ENCODE measurements at regions not wholly inside any gene's neighbourhood (a gene's known extent, or its start where the extent isn't known, plus 50 kb on each side); places are given as distances from the start of the nearest gene placed in this dataset.

DNA sequence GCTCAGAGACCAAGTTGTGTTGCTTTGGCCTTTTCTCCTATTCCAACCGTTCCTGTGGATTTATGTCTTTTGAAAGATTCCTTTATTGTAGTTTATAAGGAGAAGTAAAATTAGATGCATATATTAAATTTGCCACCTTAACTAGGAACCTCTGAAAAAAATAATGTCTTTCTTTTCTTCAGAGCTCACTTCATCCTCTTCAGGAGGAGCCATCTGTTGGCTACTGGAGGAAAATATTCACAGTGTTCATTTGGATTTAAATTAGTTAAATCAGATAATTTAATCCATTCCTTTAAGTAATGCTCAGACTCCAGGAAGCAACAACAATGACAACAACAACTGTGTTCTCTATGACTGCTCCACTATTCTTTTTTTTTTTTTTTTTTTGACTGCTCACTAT, 164.0 kb downstream of the FASLG start:
- POLR2A ChIA-PET = no interaction called here

DNA sequence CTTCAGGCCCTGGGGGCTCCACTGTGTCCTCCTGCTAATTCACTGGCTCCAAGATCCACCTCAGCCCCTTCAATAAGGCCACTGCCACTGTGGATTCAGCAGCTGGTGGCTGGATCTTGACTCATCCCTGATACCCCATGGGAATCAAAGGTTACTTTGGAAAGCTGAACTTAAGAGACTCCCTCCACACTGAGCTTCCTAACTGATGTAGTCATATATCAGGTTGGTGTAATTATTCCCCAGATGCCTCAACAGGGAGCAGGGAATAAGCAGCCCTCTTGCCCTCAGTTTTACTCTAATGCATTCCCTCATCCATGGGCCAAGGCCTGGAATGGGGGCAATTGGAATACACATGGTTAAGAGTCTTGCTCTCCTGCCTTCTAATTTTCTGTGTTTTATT, 164.6 kb downstream of the FASLG start:
- no TSS peak for BruUV-seq (replicated peaks)
- ChIA-PET POLR2A (no interaction called here), CTCF (interaction anchor here (1.6 kb wide), 1 partner anchor 379 kb away, joined by 9 read pairs; no protein-coding TSS in a partner anchor)
- no peak overlapping the region for H3K4me3 Mint-ChIP-seq (ENCODE audit: unreplicated experiment)
- intact Hi-C loops (cut with micrococcal nuclease; ENCODE audit: unreplicated experiment) = loop anchor here (10.0 kb wide), 2 partner anchors 151 to 581 kb away; no protein-coding TSS in a partner anchor
- peaks cover 8% of the 10 kb centered on the region for H3K4me1 ChIP-seq
- no peak overlapping the region for H3K4me3 ChIP-seq (ENCODE audit: low read depth, low read length)
- H3K27me3 ChIP-seq (replicated peaks; ENCODE audit: control insufficient read depth, insufficient read depth, low read length) = no peaks in the 10 kb centered on the region
- no peak overlapping the region for H3K27ac Mint-ChIP-seq (ENCODE audit: unreplicated experiment)
- H3K36me3 Mint-ChIP-seq (ENCODE audit: insufficient read depth, unreplicated experiment) = no peaks in the 10 kb centered on the region
- TF ChIP-seq, protein P1, sequence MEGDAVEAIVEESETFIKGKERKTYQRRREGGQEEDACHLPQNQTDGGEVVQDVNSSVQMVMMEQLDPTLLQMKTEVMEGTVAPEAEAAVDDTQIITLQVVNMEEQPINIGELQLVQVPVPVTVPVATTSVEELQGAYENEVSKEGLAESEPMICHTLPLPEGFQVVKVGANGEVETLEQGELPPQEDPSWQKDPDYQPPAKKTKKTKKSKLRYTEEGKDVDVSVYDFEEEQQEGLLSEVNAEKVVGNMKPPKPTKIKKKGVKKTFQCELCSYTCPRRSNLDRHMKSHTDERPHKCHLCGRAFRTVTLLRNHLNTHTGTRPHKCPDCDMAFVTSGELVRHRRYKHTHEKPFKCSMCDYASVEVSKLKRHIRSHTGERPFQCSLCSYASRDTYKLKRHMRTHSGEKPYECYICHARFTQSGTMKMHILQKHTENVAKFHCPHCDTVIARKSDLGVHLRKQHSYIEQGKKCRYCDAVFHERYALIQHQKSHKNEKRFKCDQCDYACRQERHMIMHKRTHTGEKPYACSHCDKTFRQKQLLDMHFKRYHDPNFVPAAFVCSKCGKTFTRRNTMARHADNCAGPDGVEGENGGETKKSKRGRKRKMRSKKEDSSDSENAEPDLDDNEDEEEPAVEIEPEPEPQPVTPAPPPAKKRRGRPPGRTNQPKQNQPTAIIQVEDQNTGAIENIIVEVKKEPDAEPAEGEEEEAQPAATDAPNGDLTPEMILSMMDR (IDR thresholded peaks at IDR 0.05; ENCODE audit: insufficient read depth in 1 of 2, low read depth in 1 of 2, low read length in 1 of 2, severe bottlenecking in 1 of 2, unreplicated experiment in 1 of 2) = no peak
- H3K27me3 Mint-ChIP-seq (ENCODE audit: insufficient read depth, unreplicated experiment) = no peaks in the 10 kb centered on the region
- DNase-seq = no peak
- no peaks in the 10 kb centered on the region for H3K9me3 ChIP-seq
- H3K4me1 Mint-ChIP-seq (ENCODE audit: low read depth, unreplicated experiment) = no peaks in the 10 kb centered on the region
- no peaks in the 10 kb centered on the region for H3K36me3 ChIP-seq (ENCODE audit: control insufficient read depth, insufficient read depth, low read length)
- H3K9me3 Mint-ChIP-seq (ENCODE audit: unreplicated experiment) = no peaks in the 10 kb centered on the region

More for the DNA sequence above, 164.0 kb downstream of the FASLG start:
- Mint-ChIP-seq H3K9me3 (ENCODE audit: unreplicated experiment) (no peaks in the 10 kb centered on the region), H3K36me3 (ENCODE audit: insufficient read depth, unreplicated experiment) (no peaks in the 10 kb centered on the region), H3K4me3 (ENCODE audit: unreplicated experiment) (no peak overlapping the region), H3K4me1 (ENCODE audit: low read depth, unreplicated experiment) (no peaks in the 10 kb centered on the region), H3K27ac (ENCODE audit: unreplicated experiment) (no peak overlapping the region), H3K27me3 (ENCODE audit: insufficient read depth, unreplicated experiment) (no peaks in the 10 kb centered on the region)
- Histone ChIP-seq H3K4me3 (ENCODE audit: low read depth, low read length) (no peak overlapping the region), H3K9me3 (no peaks in the 10 kb centered on the region), H3K4me1 (peaks cover 8% of the 10 kb centered on the region), H3K36me3 (ENCODE audit: control insufficient read depth, insufficient read depth, low read length) (no peaks in the 10 kb centered on the region), H3K27me3 (replicated peaks; ENCODE audit: control insufficient read depth, insufficient read depth, low read length) (no peaks in the 10 kb centered on the region)
- TF ChIP-seq, protein P1 (IDR thresholded peaks at IDR 0.05; ENCODE audit: insufficient read depth in 1 of 2, low read depth in 1 of 2, low read length in 1 of 2, severe bottlenecking in 1 of 2, unreplicated experiment in 1 of 2) = no peak
- CTCF ChIA-PET = interaction anchor here (0.6 to 1.6 kb wide), 3 partner anchors 321 to 460 kb away, joined by 3 to 9 read pairs (median 5); no protein-coding TSS in a partner anchor
- BruUV-seq (replicated peaks) = no TSS peak
- DNase-seq = no peak
- intact Hi-C loops (cut with micrococcal nuclease; ENCODE audit: unreplicated experiment) = loop anchor here (10.0 kb wide), 2 partner anchors 152 to 582 kb away; no protein-coding TSS in a partner anchor

DNA sequence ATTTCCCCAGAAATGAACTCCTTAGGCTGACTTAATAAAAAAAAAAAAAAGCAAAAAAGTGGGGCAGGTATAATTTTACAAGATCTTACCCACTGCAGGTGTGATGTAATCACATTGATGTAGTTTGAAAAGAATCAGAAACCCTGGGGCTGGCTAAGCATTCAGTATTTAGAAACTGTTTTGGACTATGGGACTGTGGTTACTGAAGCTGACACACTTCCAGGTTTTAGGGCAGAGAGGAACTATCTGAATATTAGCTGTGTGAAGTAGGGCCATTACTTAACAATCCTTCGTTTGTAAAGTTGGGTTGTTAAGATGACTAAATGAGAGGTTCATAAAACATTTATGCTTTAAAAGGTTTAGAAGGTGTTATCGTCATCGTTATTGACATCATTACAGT, 165.3 kb downstream of the FASLG start:
- H3K27me3 ChIP-seq (replicated peaks; ENCODE audit: control insufficient read depth, insufficient read depth, low read length) = no peaks in the 10 kb centered on the region
- POLR2A ChIA-PET = no interaction called here

More for the DNA sequence above, 165.3 kb downstream of the FASLG start:
- DNase-seq = no peak
- peaks cover 8% of the 10 kb centered on the region for H3K4me1 ChIP-seq
- Mint-ChIP-seq H3K27ac (ENCODE audit: unreplicated experiment) (no peak overlapping the region), H3K9me3 (ENCODE audit: unreplicated experiment) (no peaks in the 10 kb centered on the region), H3K27me3 (ENCODE audit: insufficient read depth, unreplicated experiment) (no peaks in the 10 kb centered on the region), H3K4me1 (ENCODE audit: low read depth, unreplicated experiment) (no peaks in the 10 kb centered on the region), H3K4me3 (ENCODE audit: unreplicated experiment) (no peak overlapping the region), H3K36me3 (ENCODE audit: insufficient read depth, unreplicated experiment) (no peaks in the 10 kb centered on the region)
- BruUV-seq (replicated peaks) = no TSS peak
- no peak overlapping the region for H3K4me3 ChIP-seq (ENCODE audit: low read depth, low read length)
- no peaks in the 10 kb centered on the region for H3K9me3 ChIP-seq
- intact Hi-C loops (cut with micrococcal nuclease; ENCODE audit: unreplicated experiment) = loop anchor here (10.0 kb wide), 2 partner anchors 151 to 581 kb away; no protein-coding TSS in a partner anchor
- CTCF ChIA-PET = no interaction called here
- TF ChIP-seq, protein P1 (IDR thresholded peaks at IDR 0.05; ENCODE audit: insufficient read depth in 1 of 2, low read depth in 1 of 2, low read length in 1 of 2, severe bottlenecking in 1 of 2, unreplicated experiment in 1 of 2) = no peak
- H3K36me3 ChIP-seq (ENCODE audit: control insufficient read depth, insufficient read depth, low read length) = no peaks in the 10 kb centered on the region

Data from Caco-2 (cell line).